HG03196 (cell line): ENCODE measurements at regions not wholly inside any gene's neighbourhood (a gene's known extent, or its start where the extent isn't known, plus 50 kb on each side); places are given as distances from the start of the nearest gene placed in this dataset.

ENCODE experiments used
- ATAC-seq: cut with Tn5 transposase; IDR thresholded peaks from one replicate; pipeline ENCODE4 v1.9.1; 2021; ENCODE audit not compliant: unreplicated experiment

GRCh38 chr7:11895337-11895736 is 63.3 kb upstream of the THSD7A start:
- no peak for ATAC-seq

DNA sequence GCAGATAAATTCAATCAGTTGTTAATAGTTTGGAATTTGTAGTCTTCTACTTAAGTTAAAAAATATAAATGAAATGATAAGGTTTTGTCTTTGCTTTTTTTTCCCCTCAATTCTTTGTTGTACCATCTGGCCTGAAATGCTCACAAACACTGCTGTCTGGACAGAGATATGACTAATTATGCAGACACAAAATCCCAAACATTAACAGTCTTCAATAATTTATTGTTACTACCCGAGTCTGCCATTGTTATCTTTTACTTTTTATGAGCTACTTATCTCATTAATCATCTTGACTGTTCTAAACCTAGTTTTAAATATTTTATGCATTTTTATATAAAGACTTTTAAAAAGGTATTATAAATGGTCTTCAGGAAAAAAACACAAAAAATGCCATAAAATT is 64.7 kb upstream of the THSD7A start:
- ATAC-seq = no peak

DNA sequence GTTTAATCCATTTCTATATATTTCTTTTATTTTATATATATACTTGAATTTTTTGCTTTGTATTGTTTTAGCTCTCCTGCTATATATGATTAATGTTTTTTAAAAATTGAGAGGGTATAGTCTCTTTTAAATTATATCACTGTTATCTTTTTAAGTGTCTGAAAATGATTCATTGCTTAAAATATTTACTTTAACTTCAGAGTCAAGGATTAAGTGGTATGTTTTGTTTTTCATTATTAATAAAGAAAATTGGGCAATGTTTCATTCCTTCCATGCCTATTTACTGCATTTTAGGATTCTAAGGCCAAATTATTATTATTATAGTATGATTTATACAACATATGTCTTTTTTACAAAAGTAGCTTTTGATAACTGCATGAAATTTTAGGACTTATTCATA is 67.2 kb upstream of the THSD7A start:
- ATAC-seq = no peak

GRCh38 chr7:11910253-11910652 is 78.3 kb upstream of the THSD7A start:
- ATAC-seq = no peak

DNA sequence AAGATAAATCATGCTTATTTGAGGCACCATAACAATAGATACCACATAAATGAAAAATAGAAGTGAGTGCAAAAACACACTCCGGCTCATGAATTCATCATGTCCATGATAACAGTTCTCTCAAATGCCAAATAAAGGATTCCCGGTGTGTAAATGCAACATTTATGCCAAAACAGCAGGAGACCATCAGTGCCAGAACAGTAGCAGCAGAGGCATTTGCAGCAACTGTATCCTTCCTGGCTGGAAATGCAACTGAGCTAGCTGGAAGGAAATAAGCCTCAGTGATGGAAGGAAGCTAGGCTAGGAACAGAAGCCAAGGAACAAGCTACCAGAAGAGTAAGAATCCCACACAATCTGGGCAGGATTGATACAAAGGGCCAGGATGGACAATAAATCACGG is 79.9 kb upstream of the THSD7A start:
- ATAC-seq = no peak

GRCh38 chr7:11914645-11915044 is 82.6 kb upstream of the THSD7A start:
- ATAC-seq = no peak

GRCh38 chr7:11923376-11923930 is 91.5 kb upstream of the THSD7A start:
- no peak for ATAC-seq

DNA sequence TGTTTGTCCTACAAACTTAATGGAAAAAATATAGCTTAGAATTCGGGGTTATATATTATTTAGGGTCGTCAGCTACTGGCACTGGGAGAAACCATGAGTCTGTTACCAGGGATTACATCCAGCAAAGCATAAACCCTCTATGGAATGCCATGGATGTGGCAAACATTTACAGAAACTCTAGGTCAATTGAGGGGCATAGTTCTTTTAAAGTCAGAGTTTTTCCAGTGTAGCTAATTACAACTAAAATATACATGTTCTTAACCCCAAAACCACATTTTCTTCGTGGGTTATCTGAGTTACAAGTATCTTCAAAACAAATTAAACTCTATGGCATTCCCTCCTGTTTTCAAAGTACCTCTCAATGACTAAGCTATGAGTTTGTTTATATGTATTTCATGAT is 99.3 kb upstream of the THSD7A start:
- no peak for ATAC-seq

GRCh38 chr7:11934796-11935195 is 102.8 kb upstream of the THSD7A start:
- ATAC-seq = no peak

- ATAC-seq = no peak
These were observed 103.9 kb upstream of the THSD7A start for GRCh38 chr7:11935905-11936304.

- no peak for ATAC-seq
These were observed 114.8 kb upstream of the THSD7A start for GRCh38 chr7:11946794-11947193.

DNA sequence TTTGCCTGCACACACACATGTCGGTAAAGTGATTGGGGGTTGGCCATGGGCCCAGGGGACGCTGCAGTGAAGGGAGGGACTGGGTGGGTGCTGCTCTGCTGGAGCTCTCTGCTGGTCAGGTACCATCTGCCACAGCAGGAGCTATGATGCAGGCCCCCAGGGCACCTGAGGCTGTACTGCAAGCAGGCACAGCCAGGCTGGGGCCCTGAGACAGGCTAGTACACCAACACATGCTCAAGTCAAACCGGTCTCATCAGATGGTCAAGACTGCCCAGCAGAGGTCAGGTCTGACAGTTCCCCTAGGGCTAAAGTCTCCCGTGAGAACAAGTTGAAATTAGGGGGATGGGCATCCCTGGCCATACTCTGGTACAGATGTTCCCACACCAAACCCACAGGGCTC is 118.3 kb upstream of the THSD7A start:
- ATAC-seq = no peak

- no peak for ATAC-seq
These were observed 118.9 kb upstream of the THSD7A start for GRCh38 chr7:11950942-11951341.

- ATAC-seq = no peak
These were observed 119.9 kb upstream of the THSD7A start for GRCh38 chr7:11951909-11952308.

- ATAC-seq = no peak
These were observed 121.0 kb upstream of the THSD7A start for GRCh38 chr7:11952972-11953371.

DNA sequence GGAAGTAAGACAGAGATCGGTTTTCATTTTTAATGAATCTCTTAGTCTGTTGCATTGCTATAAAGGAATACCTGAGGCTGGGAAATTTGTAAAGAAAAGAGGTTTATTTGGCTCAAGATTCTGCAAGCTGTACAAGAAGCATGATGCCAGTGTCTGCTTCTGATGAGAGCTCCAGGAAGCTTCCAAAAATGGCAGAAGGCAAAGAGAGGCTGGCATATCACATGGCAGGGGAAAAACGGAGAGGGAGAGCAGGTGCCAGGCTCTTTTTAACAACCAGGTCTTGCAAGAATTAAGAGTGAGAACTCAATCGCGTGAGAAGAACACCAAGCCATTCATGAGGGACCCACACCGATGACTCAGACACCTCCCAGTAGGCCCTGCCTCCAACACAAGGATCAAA is 125.0 kb upstream of the THSD7A start:
- ATAC-seq = no peak

DNA sequence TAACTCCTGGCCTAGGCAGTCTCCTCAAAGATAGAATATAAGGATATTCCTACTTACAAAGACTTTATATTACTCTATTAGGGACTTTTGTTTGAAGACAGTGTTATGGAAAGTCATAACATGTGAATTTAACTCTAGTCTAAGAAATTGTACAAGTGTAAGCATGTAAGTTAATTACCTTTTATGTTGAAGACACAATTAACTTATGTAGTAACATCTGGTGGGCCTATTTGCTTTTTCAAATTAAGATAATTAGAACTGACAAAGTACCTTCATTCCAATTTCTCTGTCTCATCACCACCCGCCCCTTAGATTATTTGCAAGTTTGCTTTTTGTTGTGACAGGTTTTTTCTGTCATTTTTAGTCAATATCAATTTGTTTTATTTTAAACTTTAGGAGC is 126.0 kb upstream of the THSD7A start:
- no peak for ATAC-seq

- ATAC-seq = no peak
These were observed 127.1 kb upstream of the THSD7A start for GRCh38 chr7:11959121-11959520.

GRCh38 chr7:11960621-11961020 is 128.6 kb upstream of the THSD7A start:
- ATAC-seq = no peak

DNA sequence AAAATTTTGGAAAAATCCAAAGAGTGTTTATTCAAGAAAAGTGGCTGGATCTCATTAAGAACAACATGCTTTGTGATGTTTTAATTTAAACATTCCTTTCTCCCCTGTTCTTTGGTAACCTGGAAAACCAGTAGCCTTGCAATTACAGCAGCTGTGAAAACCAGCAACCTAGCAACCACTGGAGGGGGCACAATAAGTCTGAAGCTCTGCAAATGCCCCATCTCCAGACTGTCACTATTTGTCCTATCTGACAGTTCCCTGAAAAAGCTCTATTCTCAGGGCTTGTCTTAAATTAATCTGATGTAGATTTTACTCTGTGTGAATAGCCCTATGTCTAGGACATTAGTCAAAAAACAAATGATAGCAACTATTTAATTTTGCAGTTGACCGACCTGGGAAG is 137.6 kb upstream of the THSD7A start:
- ATAC-seq = no peak

- no peak for ATAC-seq
These were observed 138.1 kb upstream of the THSD7A start for GRCh38 chr7:11970132-11970531.

- ATAC-seq = no peak
These were observed 153.4 kb upstream of the THSD7A start for GRCh38 chr7:11985376-11985775.

GRCh38 chr7:11985971-11986370 is 154.0 kb upstream of the THSD7A start:
- ATAC-seq = no peak

- ATAC-seq = no peak
These were observed 156.2 kb upstream of the THSD7A start for GRCh38 chr7:11988186-11988585.
